Kidney (tissue), 13 donors: ENCODE measurements at regions not wholly inside any gene's neighbourhood (a gene's known extent, or its start where the extent isn't known, plus 50 kb on each side); places are given as distances from the start of the nearest gene placed in this dataset.

Source experiments
- DNase-seq, 5 donors: peaks; one replicate each; pipeline ENCODE4 v3.0.0-alpha.2; 2013 to 2020
- FAIRE-seq: peaks from 2 replicates; lab custom pipeline; 2012; peaks lifted over from hg19 to GRCh38; lab: Jason Lieb, UNC
- H3K27ac ChIP-seq, 2 donors: one replicate each; pipeline ENCODE4 v1.7.0; 2013; ENCODE audit warnings: low read depth in 2 of 2, low read length in 2 of 2, inconsistent platforms in 1 of 2
- H3K27me3 ChIP-seq: one replicate; pipeline ENCODE4 v1.7.1; 2013; ENCODE audit warnings: low read length, inconsistent platforms; ENCODE audit not compliant: control insufficient read depth, insufficient read depth
- H3K36me3 ChIP-seq, 3 donors: one replicate each; pipeline versions ENCODE4 v1.7.0 to v1.7.1; 2013; ENCODE audit warnings: low read length in 3 of 3, control low read depth in 1 of 3, inconsistent platforms in 1 of 3; ENCODE audit not compliant: insufficient read depth in 3 of 3, control insufficient read depth in 2 of 3
- H3K4me1 ChIP-seq, 3 donors: one replicate each; pipeline versions ENCODE4 v1.7.0 to v1.7.1; 2013; ENCODE audit warnings: low read length in 3 of 3, inconsistent platforms in 1 of 3, low read depth in 1 of 3; ENCODE audit not compliant: control insufficient read depth in 2 of 3, insufficient read depth in 2 of 3
- H3K4me3 ChIP-seq, 3 donors: one replicate each; pipeline versions ENCODE4 v1.7.0 to v1.8.1; 2013; ENCODE audit warnings: low read length in 3 of 3, control low read depth in 1 of 3, inconsistent platforms in 1 of 3
- H3K9ac ChIP-seq, 3 donors: one replicate each; pipeline versions ENCODE4 v1.7.0 to v1.7.1; 2013; ENCODE audit warnings: low read length in 3 of 3, control low read depth in 1 of 3, inconsistent platforms in 1 of 3
- H3K9me3 ChIP-seq, 3 donors: one replicate each; pipeline versions ENCODE4 v1.7.0 to v1.7.1; 2013; ENCODE audit warnings: low read length in 3 of 3, control low read depth in 1 of 3, inconsistent platforms in 1 of 3; ENCODE audit not compliant: control insufficient read depth in 2 of 3, insufficient read depth in 1 of 3
- CTCF ChIP-seq: IDR thresholded peaks from 3 replicates; pipeline ENCODE4 v1.5.1; 2012; ENCODE audit warnings: mild to moderate bottlenecking, moderate library complexity, borderline replicate concordance; ENCODE audit not compliant: insufficient read depth; ENCODE audit errors: extremely low read depth
- intact Hi-C: fragments of 100-400 bp; cut with DNase I; formaldehyde crosslinking; loops from one replicate; pipeline ENCODE4 v1.11.1; 2022
- donor health status: control.
- donor health status: control.
- donor health status: control.
- donor health status: control.
- donor health status: control.
- donor health status: DM: yes; HTN: yes; CAD: no.
- donor health status: Normal renal cell carcinoma (clear cell type).

GRCh38 chr6:140284871-140285270 is 910.4 kb upstream of the CITED2 start:
- no peak overlapping the region for H3K9ac ChIP-seq
- H3K27ac ChIP-seq, result no peak overlapping the region
- H3K27me3 ChIP-seq, result no peaks in the 10 kb centered on the region
- no peaks in the 10 kb centered on the region for H3K36me3 ChIP-seq
- no peak for TF ChIP-seq CTCF
- FAIRE-seq (no peak), DNase-seq (no peak)
- H3K4me3 ChIP-seq, result no peak overlapping the region
- H3K4me1 ChIP-seq, result peaks cover 0 to 4% (median 4%) of the 10 kb centered on the region in 3 donors
- intact Hi-C loops, result no loop called here
- no peaks in the 10 kb centered on the region for H3K9me3 ChIP-seq

- Histone ChIP-seq H3K27me3 (no peaks in the 10 kb centered on the region), H3K9ac (no peak overlapping the region), H3K36me3 (no peaks in the 10 kb centered on the region), H3K27ac (no peak overlapping the region), H3K4me3 (no peak overlapping the region), H3K9me3 (no peaks in the 10 kb centered on the region), H3K4me1 (peaks cover 0 to 4% (median 4%) of the 10 kb centered on the region in 3 donors)
- FAIRE-seq, result no peak
- intact Hi-C loops, result no loop called here
- no peak for DNase-seq
- no peak for TF ChIP-seq CTCF
These were observed 908.7 kb upstream of the CITED2 start for GRCh38 chr6:140283197-140283596.

- no peak overlapping the region for H3K9ac ChIP-seq
- intact Hi-C loops, result no loop called here
- no peak for FAIRE-seq
These were observed 907.3 kb upstream of the CITED2 start for GRCh38 chr6:140281767-140282166.

More at GRCh38 chr6:140281767-140282166, 907.3 kb upstream of the CITED2 start:
- Histone ChIP-seq H3K36me3 (no peaks in the 10 kb centered on the region), H3K27ac (no peak overlapping the region), H3K9me3 (no peaks in the 10 kb centered on the region), H3K4me3 (no peak overlapping the region), H3K27me3 (no peaks in the 10 kb centered on the region), H3K4me1 (peaks cover 0 to 4% (median 4%) of the 10 kb centered on the region in 3 donors)
- peak in 1 of 5 donors; percentile 6 for DNase-seq
- TF ChIP-seq CTCF, result no peak
